ENCODE measurements at regions not wholly inside any gene's neighbourhood (a gene's known extent, or its start where the extent isn't known, plus 50 kb on each side); places are given as distances from the start of the nearest gene placed in this dataset.

- no peak for FAIRE-seq
- no peak for DNase-seq (ENCODE audit: low spot score)
Observed at GRCh38 chr6:164178679-164179332, 764.3 kb downstream of the QKI start.

GRCh38 chr6:164169355-164169754 is 754.8 kb downstream of the QKI start:
- DNase-seq (ENCODE audit: low spot score) = no peak
- FAIRE-seq = no peak

- FAIRE-seq = no peak
- DNase-seq (ENCODE audit: low spot score) = no peak
Observed at GRCh38 chr6:164168595-164168994, 754.1 kb downstream of the QKI start.

GRCh38 chr6:164167873-164168405 is 753.4 kb downstream of the QKI start:
- DNase-seq (ENCODE audit: low spot score) (no peak), FAIRE-seq (no peak)

GRCh38 chr6:164166996-164167395 is 752.5 kb downstream of the QKI start:
- DNase-seq (ENCODE audit: low spot score) = no peak
- FAIRE-seq = no peak

- DNase-seq (ENCODE audit: low spot score) = no peak
- no peak for FAIRE-seq
Observed at GRCh38 chr6:164166515-164166914, 752.0 kb downstream of the QKI start.

- no peak for FAIRE-seq
- DNase-seq (ENCODE audit: low spot score) = no peak
Observed at GRCh38 chr6:164164876-164165275, 750.4 kb downstream of the QKI start.

- FAIRE-seq (no peak), DNase-seq (ENCODE audit: low spot score) (no peak)
Observed at GRCh38 chr6:164163239-164163638, 748.7 kb downstream of the QKI start.

GRCh38 chr6:164159061-164159460 is 744.5 kb downstream of the QKI start:
- FAIRE-seq (no peak), DNase-seq (ENCODE audit: low spot score) (no peak)

- no peak for DNase-seq (ENCODE audit: low spot score)
- no peak for FAIRE-seq
Observed at GRCh38 chr6:164154588-164154987, 740.1 kb downstream of the QKI start.

- DNase-seq (ENCODE audit: low spot score) = no peak
- FAIRE-seq = no peak
Observed at GRCh38 chr6:164152611-164153010, 738.1 kb downstream of the QKI start.

- no peak for FAIRE-seq
- DNase-seq (ENCODE audit: low spot score) = no peak
Observed at GRCh38 chr6:164151161-164152120, 736.9 kb downstream of the QKI start.

GRCh38 chr6:164150232-164150631 is 735.7 kb downstream of the QKI start:
- FAIRE-seq (no peak), DNase-seq (ENCODE audit: low spot score) (no peak)

- no peak for DNase-seq (ENCODE audit: low spot score)
Observed at GRCh38 chr6:164148788-164149187, 734.3 kb downstream of the QKI start.

GRCh38 chr6:164144316-164144715 is 729.8 kb downstream of the QKI start:
- DNase-seq (ENCODE audit: low spot score) (no peak), FAIRE-seq (no peak)

More at GRCh38 chr6:164148788-164149187, 734.3 kb downstream of the QKI start:
- FAIRE-seq = no peak

- no peak for DNase-seq (ENCODE audit: low spot score)
- no peak for FAIRE-seq
Observed at GRCh38 chr6:164142322-164142721, 727.8 kb downstream of the QKI start.

- no peak for DNase-seq (ENCODE audit: low spot score)
- no peak for FAIRE-seq
Observed at GRCh38 chr6:164135511-164136132, 721.1 kb downstream of the QKI start.

GRCh38 chr6:164133095-164133494 is 718.6 kb downstream of the QKI start:
- FAIRE-seq (no peak), DNase-seq (ENCODE audit: low spot score) (peak; percentile 13)

- DNase-seq (ENCODE audit: low spot score) (no peak), FAIRE-seq (no peak)
Observed at GRCh38 chr6:164130585-164130984, 716.1 kb downstream of the QKI start.

GRCh38 chr6:164130151-164130550 is 715.6 kb downstream of the QKI start:
- DNase-seq (ENCODE audit: low spot score) (no peak), FAIRE-seq (no peak)

GRCh38 chr6:164129218-164129617 is 714.7 kb downstream of the QKI start:
- no peak for FAIRE-seq

GRCh38 chr6:164128101-164128500 is 713.6 kb downstream of the QKI start:
- DNase-seq (ENCODE audit: low spot score) (no peak), FAIRE-seq (no peak)

More at GRCh38 chr6:164129218-164129617, 714.7 kb downstream of the QKI start:
- DNase-seq (ENCODE audit: low spot score) = no peak
